GM10248 (cell line): ENCODE measurements at regions not wholly inside any gene's neighbourhood (a gene's known extent, or its start where the extent isn't known, plus 50 kb on each side); places are given as distances from the start of the nearest gene placed in this dataset.
"Not testable (repeated sequence)": the region's sequence is repeated elsewhere in the genome, so short reads cannot be mapped to it uniquely, and the experiment has no call there.

ENCODE experiments used
- CTCF ChIA-PET: fragments of 300-600 bp; sonication (Branson Sonifier 250); formaldehyde crosslinking; extraction: SDS; loops from one replicate; lab custom pipeline; 2021; ENCODE audit warnings: antibody characterized with exemption; lab: Yijun Ruan, JAX
- POLR2A ChIA-PET: fragments of 350-650 bp; sonication (Branson Sonifier 250); formaldehyde crosslinking; extraction: SDS; loops from one replicate; lab custom pipeline; 2020; ENCODE audit warnings: antibody characterized with exemption; lab: Yijun Ruan, JAX
- DNase-seq: peaks from one replicate; pipeline ENCODE4 v3.0.0; 2012; ENCODE audit errors: extremely low spot score
- CTCF ChIP-seq: IDR thresholded peaks from 2 replicates; pipeline ENCODE4 v1.5.1; 2012; ENCODE audit warnings: mild to moderate bottlenecking, low read depth; ENCODE audit errors: extremely low read depth, missing control alignments, control extremely low read depth

DNA sequence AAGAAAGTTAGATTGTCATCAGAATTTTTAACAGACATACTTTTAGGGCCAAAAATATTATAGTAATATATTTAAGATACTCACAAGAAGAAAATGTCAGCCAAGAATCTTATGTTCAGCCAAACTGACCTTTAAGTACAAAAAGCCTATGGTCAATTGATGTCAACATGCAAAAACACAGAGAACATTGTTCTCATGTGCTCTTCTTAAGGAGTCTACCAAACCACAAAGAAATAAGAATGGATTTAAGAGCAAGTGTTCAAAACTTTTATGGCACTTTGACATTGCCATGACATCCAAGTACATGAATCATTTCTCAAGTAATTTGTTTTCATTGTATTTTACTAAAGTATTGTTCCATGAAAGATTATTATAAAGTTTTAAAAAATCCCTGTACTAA lies 180.4 kb downstream of the TMEM26 start:
- ChIA-PET CTCF (interaction anchor here (0.9 kb wide), 1 partner anchor 9 kb away, joined by 3 read pairs; no protein-coding TSS in a partner anchor), POLR2A (no interaction called here)
- TF ChIP-seq CTCF = no peak
- no peak for DNase-seq

GRCh38 chr10:61271127-61271780 lies 181.9 kb downstream of the TMEM26 start:
- no peak for TF ChIP-seq CTCF
- ChIA-PET CTCF (interaction anchor here (1.2 kb wide), 1 partner anchor 13 kb away, joined by 4 read pairs; no protein-coding TSS in a partner anchor), POLR2A (no interaction called here)
- DNase-seq = no peak

DNA sequence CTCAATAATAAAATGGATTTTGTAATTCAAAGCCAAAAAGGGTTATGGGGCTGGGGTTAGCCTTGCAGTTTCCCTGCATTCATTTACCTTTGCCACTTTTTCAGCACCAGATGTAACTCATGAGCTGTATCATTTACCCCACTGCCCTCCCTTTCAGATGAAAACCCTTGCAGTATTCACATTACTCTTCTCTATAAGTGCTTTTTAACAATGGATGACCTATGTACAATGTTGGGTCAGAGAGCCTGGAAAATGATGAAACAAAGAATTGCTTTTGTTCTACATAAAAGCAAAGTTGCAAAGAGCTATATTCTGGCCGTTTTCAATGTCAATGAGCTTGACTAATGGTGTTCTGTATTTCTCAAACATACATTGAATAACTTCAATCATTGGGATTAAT lies 189.7 kb downstream of the TMEM26 start:
- ChIA-PET CTCF (interaction anchor here (0.9 to 2.0 kb wide), 3 partner anchors 9 to 11 kb away, joined by 3 to 6 read pairs (median 3); no protein-coding TSS in a partner anchor), POLR2A (no interaction called here)
- DNase-seq = no peak
- TF ChIP-seq CTCF = no peak

- POLR2A ChIA-PET = no interaction called here
These were observed 190.5 kb downstream of the TMEM26 start for GRCh38 chr10:61262486-61263261.

DNA sequence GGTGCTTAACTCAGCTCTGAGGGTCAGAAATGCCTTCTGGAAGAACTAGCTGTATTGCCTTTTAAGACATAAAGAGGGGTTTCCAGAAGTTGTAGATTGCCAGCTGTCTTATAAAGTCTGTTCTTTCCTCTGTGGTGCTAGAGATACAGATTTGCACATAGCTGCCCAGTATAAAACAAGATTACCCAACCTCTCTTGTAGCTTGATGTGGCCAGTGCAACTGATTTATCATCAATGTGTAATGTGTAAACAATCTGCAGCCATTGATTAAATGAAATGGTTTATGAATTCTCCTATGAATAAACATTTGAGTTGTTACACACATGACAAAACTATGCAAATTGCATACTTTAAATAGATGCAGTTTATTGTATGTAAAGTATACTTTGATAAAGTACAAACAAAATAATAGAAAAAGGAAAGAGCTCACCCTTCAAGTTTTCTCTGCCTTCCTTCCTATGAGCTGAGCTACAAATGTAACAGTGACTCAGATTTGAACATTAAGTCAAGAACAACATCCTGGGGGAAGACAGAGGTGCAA lies 195.2 kb downstream of the TMEM26 start:
- ChIA-PET POLR2A (no interaction called here), CTCF (no interaction called here)
- TF ChIP-seq CTCF = no peak
- no peak for DNase-seq

More at GRCh38 chr10:61262486-61263261, 190.5 kb downstream of the TMEM26 start:
- CTCF ChIA-PET = interaction anchor here (1.2 kb wide), 1 partner anchor 12 kb away, joined by 3 read pairs; no protein-coding TSS in a partner anchor
- DNase-seq = no peak
- TF ChIP-seq CTCF = no peak

GRCh38 chr10:61257136-61257535 lies 196.0 kb downstream of the TMEM26 start:
- no peak for DNase-seq
- ChIA-PET CTCF (interaction anchor here (1.3 kb wide), 1 partner anchor 11 kb away, joined by 3 read pairs; no protein-coding TSS in a partner anchor), POLR2A (no interaction called here)

GRCh38 chr10:61252326-61252725 lies 200.9 kb downstream of the TMEM26 start:
- CTCF ChIA-PET, POLR2A ChIA-PET, DNase-seq: not testable (repeated sequence)

More at GRCh38 chr10:61257136-61257535, 196.0 kb downstream of the TMEM26 start:
- TF ChIP-seq CTCF = no peak
